GM12891 (cell line): ENCODE measurements at regions not wholly inside any gene's neighbourhood (a gene's known extent, or its start where the extent isn't known, plus 50 kb on each side); places are given as distances from the start of the nearest gene placed in this dataset.

ENCODE experiments used
- PAX5 ChIP-seq: IDR thresholded peaks from 2 replicates; pipeline ENCODE4 v1.6.1; 2011; ENCODE audit warnings: low read length, moderate library complexity, mild to moderate bottlenecking; ENCODE audit not compliant: insufficient read depth, severe bottlenecking
- POLR2A ChIP-seq: IDR thresholded peaks from 2 replicates; pipeline ENCODE4 v1.6.1; 2011; ENCODE audit warnings: low read depth, low read length, control low read depth
- POLR2AphosphoS5 ChIP-seq: IDR thresholded peaks from 2 replicates; pipeline ENCODE4 v1.6.1; 2011; ENCODE audit warnings: low read depth, low read length, control low read depth
- POU2F2 ChIP-seq: IDR thresholded peaks from 2 replicates; pipeline ENCODE4 v1.6.1; 2011; ENCODE audit warnings: low read depth, mild to moderate bottlenecking, control low read depth, low read length, moderate library complexity
- SPI1 ChIP-seq: IDR thresholded peaks from 2 replicates; pipeline ENCODE4 v1.6.1; 2011; ENCODE audit warnings: low read depth, low read length, control low read depth
- TAF1 ChIP-seq: IDR thresholded peaks from 2 replicates; pipeline ENCODE4 v1.6.1; 2011; ENCODE audit warnings: low read depth, low read length, control low read depth

- no peak for TF ChIP-seq POLR2A
- TF ChIP-seq POLR2AphosphoS5, result no peak
- TF ChIP-seq SPI1, result no peak
- TF ChIP-seq POU2F2, result no peak
- TF ChIP-seq TAF1, result no peak
- TF ChIP-seq PAX5, result no peak
Observed at GRCh38 chr6:137782166-137783039, 84.7 kb upstream of the TNFAIP3 start.
